K562 (cell line): ENCODE measurements at regions not wholly inside any gene's neighbourhood (a gene's known extent, or its start where the extent isn't known, plus 50 kb on each side); places are given as distances from the start of the nearest gene placed in this dataset.

Source experiments
- ATAC-seq: fragments of 200-7000 bp; cut with Tn5 transposase; 3 replicates; pipeline ENCODE4 v1.9.1; 2020; ENCODE audit warnings: moderate library complexity
- BruUV-seq: library from RNA; stranded (reverse); fragments of 400-500 nt; replicated peaks from 2 replicates; lab custom pipeline; 2021; lab: Mats Ljungman, UMichigan
- CTCF ChIA-PET: fragments of 300-600 bp; formaldehyde crosslinking; extraction: SDS; loops from one replicate; lab custom pipeline; 2021; ENCODE audit warnings: low intra/inter-chr PET ratio; lab: Yijun Ruan, JAX
- POLR2A ChIA-PET: fragments of 300-600, 350-650 bp; sonication (Branson Sonifier 250); formaldehyde crosslinking; extraction: SDS; loops from one replicate; lab custom pipeline; 2021; ENCODE audit warnings: antibody characterized with exemption, inconsistent platforms; lab: Yijun Ruan, JAX
- DNase-seq, 4 experiments: peaks; one replicate each; pipeline versions ENCODE4 v3.0.0 to v3.0.0-alpha.2; 2011 to 2018; ENCODE audit warnings: low spot score in 3 of 4, mixed read lengths in 3 of 4; ENCODE audit errors: extremely low read depth in 1 of 4
- FAIRE-seq: peaks from 2 replicates; lab custom pipeline; 2011; peaks lifted over from hg19 to GRCh38; lab: Jason Lieb, UNC
- H2AFZ ChIP-seq: 2 replicates; pipeline ENCODE4 v1.6.0; 2011; ENCODE audit warnings: low read depth, low read length, control low read depth, inconsistent platforms
- H3K27ac ChIP-seq: fragments of 200-600 bp; 3 replicates; pipeline ENCODE4 v1.8.0; 2011; ENCODE audit warnings: low read depth, mild to moderate bottlenecking, control low read depth, inconsistent platforms, low read length, moderate library complexity, mixed read lengths; ENCODE audit errors: extremely low read depth
- H3K27me3 ChIP-seq, 2 experiments: fragments of 300-600 bp in 1 of 2; 2 replicates in 1 of 2; 3 replicates in 1 of 2; pipeline versions ENCODE4 v1.6.0 to v1.8.0; 2011; ENCODE audit warnings: inconsistent platforms in 2 of 2, low read length in 2 of 2, mild to moderate bottlenecking in 1 of 2, mixed read lengths in 1 of 2, moderate library complexity in 1 of 2; ENCODE audit not compliant: control insufficient read depth in 2 of 2, insufficient read depth in 2 of 2
- H3K36me3 ChIP-seq: fragments of 300-600 bp; 3 replicates; pipeline ENCODE4 v1.8.0; 2011; ENCODE audit warnings: mild to moderate bottlenecking, low read length, inconsistent platforms; ENCODE audit not compliant: control insufficient read depth, insufficient read depth
- H3K4me1 ChIP-seq, 2 experiments: fragments of 200-600 bp in 1 of 2; replicated peaks in 1 of 2; 2 replicates in 1 of 2; 3 replicates in 1 of 2; pipeline versions ENCODE4 v1.5.1 to v1.8.0; 2011; ENCODE audit warnings: inconsistent platforms in 2 of 2, low read length in 2 of 2, mild to moderate bottlenecking in 1 of 2, mixed read lengths in 1 of 2, moderate library complexity in 1 of 2; ENCODE audit not compliant: control insufficient read depth in 2 of 2, insufficient read depth in 2 of 2
- H3K4me2 ChIP-seq: 2 replicates; pipeline ENCODE4 v1.6.1; 2011; ENCODE audit warnings: low read length, control low read depth, inconsistent platforms, mixed read lengths; ENCODE audit not compliant: insufficient read depth
- H3K4me3 ChIP-seq: fragments of 200-600 bp; sonication (generic), shearing (Covaris generic); 2 replicates; pipeline ENCODE4 v1.5.1; 2016; ENCODE audit warnings: control low read depth, inconsistent platforms
- H3K79me2 ChIP-seq: fragments of 200-600 bp; 3 replicates; pipeline ENCODE4 v1.8.0; 2011; ENCODE audit warnings: low read length, inconsistent platforms; ENCODE audit not compliant: control insufficient read depth, insufficient read depth
- H3K9ac ChIP-seq, 2 experiments: 2 replicates each; pipeline versions ENCODE4 v1.6.0 to v1.6.1; 2011; ENCODE audit warnings: low read depth in 2 of 2, low read length in 2 of 2, control low read depth in 1 of 2, inconsistent platforms in 1 of 2, mild to moderate bottlenecking in 1 of 2, mixed read lengths in 1 of 2; ENCODE audit not compliant: insufficient read depth in 1 of 2
- H3K9me1 ChIP-seq: one replicate; pipeline ENCODE4 v1.6.0; 2011; ENCODE audit warnings: inconsistent platforms, mild to moderate bottlenecking, low read length, moderate library complexity; ENCODE audit not compliant: control insufficient read depth, insufficient read depth
- H3K9me3 ChIP-seq: replicated peaks from 2 replicates; pipeline ENCODE4 v1.5.1; 2011; ENCODE audit warnings: low read depth, low read length, inconsistent platforms; ENCODE audit not compliant: control insufficient read depth, insufficient read depth
- H4K20me1 ChIP-seq: replicated peaks from 2 replicates; pipeline ENCODE4 v1.6.1; 2011; ENCODE audit warnings: low read length, inconsistent platforms, mixed read lengths; ENCODE audit not compliant: control insufficient read depth, insufficient read depth
- EHMT2 ChIP-seq: fragments of 450-650 bp; IDR thresholded peaks from 2 replicates; pipeline ENCODE4 v1.6.1; 2018; ENCODE audit warnings: antibody characterized with exemption
- HEY1 ChIP-seq: fragments of 250-450 bp; sonication (Bioruptor Pico); IDR thresholded peaks from 2 replicates; pipeline ENCODE4 v1.5.0; 2020; ENCODE audit warnings: mild to moderate bottlenecking, moderate library complexity, borderline replicate concordance
- HOXB6 ChIP-seq: fragments of 250-450 bp; sonication (Bioruptor Pico); IDR thresholded peaks from 2 replicates; pipeline ENCODE4 v1.5.1; 2022; ENCODE audit warnings: mild to moderate bottlenecking, borderline replicate concordance
- MIER1 ChIP-seq: fragments of 450-650 bp; IDR thresholded peaks from 2 replicates; pipeline ENCODE4 v1.6.1; 2016; ENCODE audit warnings: antibody characterized with exemption, mild to moderate bottlenecking, low read depth
- MTF1 ChIP-seq: fragments of 250-450 bp; sonication (Bioruptor Pico); IDR thresholded peaks from 2 replicates; pipeline ENCODE4 v1.9.0; 2021; ENCODE audit warnings: moderate library complexity, mild to moderate bottlenecking, inconsistent platforms, borderline replicate concordance
- POLR2G ChIP-seq: fragments of 200-400 bp; formaldehyde crosslinking; IDR thresholded peaks from 2 replicates; pipeline ENCODE4 v1.6.1; 2017; ENCODE audit warnings: low read depth, mild to moderate bottlenecking, antibody characterized with exemption, low read length, moderate library complexity
- RBM17 ChIP-seq: fragments of 200-400 bp; formaldehyde crosslinking; IDR thresholded peaks from 2 replicates; pipeline ENCODE4 v1.6.1; 2017; ENCODE audit warnings: low read depth, mild to moderate bottlenecking, low read length, borderline replicate concordance
- SETDB1 ChIP-seq: IDR thresholded peaks from one replicate; pipeline ENCODE4 v1.6.1; 2012; ENCODE audit warnings: low read length, control low read depth, inconsistent platforms
- TCF3 ChIP-seq: sonication (generic); formaldehyde crosslinking; IDR thresholded peaks from 2 replicates; pipeline ENCODE4 v1.4.0; 2020; ENCODE audit warnings: mild to moderate bottlenecking, missing genetic modification reagents
- TGIF2 ChIP-seq: sonication (generic); formaldehyde crosslinking; IDR thresholded peaks from 2 replicates; pipeline ENCODE4 v1.8.1; 2022; ENCODE audit warnings: mild to moderate bottlenecking, missing genetic modification reagents, moderate library complexity
- YBX1 ChIP-seq: fragments of 450-650 bp; IDR thresholded peaks from 2 replicates; pipeline ENCODE4 v1.7.1; 2016; ENCODE audit warnings: mild to moderate bottlenecking
- ZKSCAN1 ChIP-seq: fragments of 150-350 bp; IDR thresholded peaks from 2 replicates; pipeline ENCODE4 v1.6.1; 2016; ENCODE audit warnings: low read depth, low read length
- ZNF436 ChIP-seq: fragments of 250-450, 450-650 bp; sonication (Bioruptor Pico); formaldehyde crosslinking; IDR thresholded peaks from 2 replicates; pipeline ENCODE4 v1.7.0; 2020; ENCODE audit warnings: mild to moderate bottlenecking
- WGBS: fragments of 100-300 bp; shearing (Covaris generic); methylation state at CpG from one replicate; pipeline ENCODE4 v1.1.6; 2016; ENCODE audit warnings: low coverage, mixed read lengths; ENCODE audit not compliant: insufficient coverage; ENCODE audit errors: missing lambda C conversion rate; 5-methylcytosine and 5-hydroxymethylcytosine counted together
- in situ Hi-C: fragments of 300-500 bp; cut with MboI; formaldehyde crosslinking; loops from 4 replicates; pipeline ENCODE4 v1.15.0; 2018; ENCODE audit warnings: inconsistent platforms, mixed read lengths
- intact Hi-C: fragments of 100-400 bp; cut with micrococcal nuclease; formaldehyde crosslinking; loops from 2 replicates; pipeline ENCODE4 v1.14.2; 2022
- TF ChIP-seq, protein P1 (sequence below): sonication (generic); formaldehyde crosslinking; IDR thresholded peaks from 2 replicates; pipeline ENCODE4 v1.8.1; 2023; ENCODE audit warnings: mild to moderate bottlenecking, missing genetic modification reagents
- TF ChIP-seq, protein P2 (sequence below): sonication (generic); formaldehyde crosslinking; IDR thresholded peaks from 2 replicates; pipeline ENCODE4 v1.8.1; 2022; ENCODE audit warnings: missing genetic modification reagents
- TF ChIP-seq, protein P3 (sequence below): fragments of 250-450 bp; sonication (Bioruptor Pico); IDR thresholded peaks from 2 replicates; pipeline ENCODE4 v1.4.0; 2020; ENCODE audit warnings: mild to moderate bottlenecking
- TF ChIP-seq, protein P4 (sequence below): fragments of 450-650 bp; IDR thresholded peaks from 2 replicates; pipeline ENCODE4 v1.6.1; 2016; ENCODE audit warnings: low read depth, mild to moderate bottlenecking, moderate library complexity
- TF ChIP-seq, protein P5 (sequence below): sonication (generic); formaldehyde crosslinking; IDR thresholded peaks from 2 replicates; pipeline ENCODE4 v1.8.0; 2022; ENCODE audit warnings: mild to moderate bottlenecking, missing genetic modification reagents

DNA sequence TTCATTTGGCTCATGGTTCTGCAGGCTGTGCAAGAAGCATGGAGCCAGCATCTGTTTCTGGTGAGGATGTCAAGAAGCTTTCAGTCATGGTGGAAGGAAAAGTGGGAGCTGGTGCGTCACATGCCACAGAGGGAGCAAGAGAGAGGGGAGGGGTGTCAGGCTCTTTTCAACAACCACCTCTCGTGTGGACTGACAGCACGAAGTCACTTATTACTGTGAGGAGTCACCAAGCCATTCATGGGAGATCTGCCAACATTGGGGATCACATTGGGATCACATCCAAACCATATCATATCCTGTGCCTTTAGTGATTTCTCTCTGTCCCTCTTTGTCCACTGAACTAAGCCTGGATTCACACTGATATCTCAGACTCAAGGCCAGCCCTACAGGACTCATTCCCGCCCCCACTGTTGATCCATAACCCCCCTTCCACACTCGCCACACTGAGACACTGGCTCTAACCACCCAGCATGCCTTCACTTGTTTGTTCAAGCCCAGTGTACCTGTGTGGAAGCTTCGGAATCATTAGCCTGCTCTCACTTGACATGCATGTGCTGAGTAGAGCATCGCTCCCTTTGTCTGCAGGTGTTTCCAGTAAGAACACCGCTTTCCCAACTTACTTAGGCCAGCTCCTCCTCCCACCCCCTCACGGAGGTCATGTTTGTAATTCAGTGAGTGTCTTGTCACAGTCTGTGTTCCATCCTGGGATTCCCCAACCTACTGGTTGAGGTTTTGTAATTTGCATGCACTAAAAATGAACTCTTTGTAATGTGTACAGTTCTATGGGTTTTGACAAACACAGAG, 132.2 kb downstream of the KLF13 start:
- no peak overlapping the region for H3K4me3 ChIP-seq
- no peak for DNase-seq
- no peaks in the 10 kb centered on the region for H4K20me1 ChIP-seq
- peaks cover 7 to 29% of the 10 kb centered on the region in 2 experiments for H3K27me3 ChIP-seq
- intact Hi-C loops (no loop called here), in situ Hi-C loops (no loop called here)
- H3K79me2 ChIP-seq: no peaks in the 10 kb centered on the region
- 2% methylated on average over 9 of the region's 9 CpGs for WGBS
- no peak overlapping the region for H3K4me2 ChIP-seq
- H3K27ac ChIP-seq: no peak overlapping the region
- POLR2A ChIA-PET: interaction anchor here (0.5 kb wide), 1 partner anchor 148 kb away, joined by 3 read pairs; no protein-coding TSS in a partner anchor
- BruUV-seq: no TSS peak
- H3K9me1 ChIP-seq: no peaks in the 10 kb centered on the region
- no peak overlapping the region for H2AFZ ChIP-seq
- no peaks in the 10 kb centered on the region for H3K9me3 ChIP-seq
- no peaks in the 10 kb centered on the region for H3K4me1 ChIP-seq
- FAIRE-seq: no peak
- CTCF ChIA-PET: no interaction called here
- H3K9ac ChIP-seq: no peak overlapping the region
- no peak for ATAC-seq
- no peaks in the 10 kb centered on the region for H3K36me3 ChIP-seq
- TF ChIP-seq, protein P1, sequence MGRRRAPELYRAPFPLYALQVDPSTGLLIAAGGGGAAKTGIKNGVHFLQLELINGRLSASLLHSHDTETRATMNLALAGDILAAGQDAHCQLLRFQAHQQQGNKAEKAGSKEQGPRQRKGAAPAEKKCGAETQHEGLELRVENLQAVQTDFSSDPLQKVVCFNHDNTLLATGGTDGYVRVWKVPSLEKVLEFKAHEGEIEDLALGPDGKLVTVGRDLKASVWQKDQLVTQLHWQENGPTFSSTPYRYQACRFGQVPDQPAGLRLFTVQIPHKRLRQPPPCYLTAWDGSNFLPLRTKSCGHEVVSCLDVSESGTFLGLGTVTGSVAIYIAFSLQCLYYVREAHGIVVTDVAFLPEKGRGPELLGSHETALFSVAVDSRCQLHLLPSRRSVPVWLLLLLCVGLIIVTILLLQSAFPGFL (CRISPR knock-in tag): no peak
- TF ChIP-seq POLR2G (no peak), RBM17 (no peak), YBX1 (no peak), SETDB1 (no peak), EHMT2 (no peak), TGIF2 (CRISPR knock-in tag) (no peak), TCF3 (CRISPR knock-in tag) (no peak), MTF1 (no peak), ZNF436 (no peak), HOXB6 (CRISPR knock-in tag) (no peak), HEY1 (no peak), MIER1 (no peak), ZKSCAN1 (no peak)
- TF ChIP-seq, protein P2, sequence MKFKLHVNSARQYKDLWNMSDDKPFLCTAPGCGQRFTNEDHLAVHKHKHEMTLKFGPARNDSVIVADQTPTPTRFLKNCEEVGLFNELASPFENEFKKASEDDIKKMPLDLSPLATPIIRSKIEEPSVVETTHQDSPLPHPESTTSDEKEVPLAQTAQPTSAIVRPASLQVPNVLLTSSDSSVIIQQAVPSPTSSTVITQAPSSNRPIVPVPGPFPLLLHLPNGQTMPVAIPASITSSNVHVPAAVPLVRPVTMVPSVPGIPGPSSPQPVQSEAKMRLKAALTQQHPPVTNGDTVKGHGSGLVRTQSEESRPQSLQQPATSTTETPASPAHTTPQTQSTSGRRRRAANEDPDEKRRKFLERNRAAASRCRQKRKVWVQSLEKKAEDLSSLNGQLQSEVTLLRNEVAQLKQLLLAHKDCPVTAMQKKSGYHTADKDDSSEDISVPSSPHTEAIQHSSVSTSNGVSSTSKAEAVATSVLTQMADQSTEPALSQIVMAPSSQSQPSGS: no peak
- TF ChIP-seq, protein P3, sequence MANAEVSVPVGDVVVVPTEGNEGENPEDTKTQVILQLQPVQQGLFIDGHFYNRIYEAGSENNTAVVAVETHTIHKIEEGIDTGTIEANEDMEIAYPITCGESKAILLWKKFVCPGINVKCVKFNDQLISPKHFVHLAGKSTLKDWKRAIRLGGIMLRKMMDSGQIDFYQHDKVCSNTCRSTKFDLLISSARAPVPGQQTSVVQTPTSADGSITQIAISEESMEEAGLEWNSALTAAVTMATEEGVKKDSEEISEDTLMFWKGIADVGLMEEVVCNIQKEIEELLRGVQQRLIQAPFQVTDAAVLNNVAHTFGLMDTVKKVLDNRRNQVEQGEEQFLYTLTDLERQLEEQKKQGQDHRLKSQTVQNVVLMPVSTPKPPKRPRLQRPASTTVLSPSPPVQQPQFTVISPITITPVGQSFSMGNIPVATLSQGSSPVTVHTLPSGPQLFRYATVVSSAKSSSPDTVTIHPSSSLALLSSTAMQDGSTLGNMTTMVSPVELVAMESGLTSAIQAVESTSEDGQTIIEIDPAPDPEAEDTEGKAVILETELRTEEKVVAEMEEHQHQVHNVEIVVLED (CRISPR knock-in tag): no peak
- TF ChIP-seq, protein P4, sequence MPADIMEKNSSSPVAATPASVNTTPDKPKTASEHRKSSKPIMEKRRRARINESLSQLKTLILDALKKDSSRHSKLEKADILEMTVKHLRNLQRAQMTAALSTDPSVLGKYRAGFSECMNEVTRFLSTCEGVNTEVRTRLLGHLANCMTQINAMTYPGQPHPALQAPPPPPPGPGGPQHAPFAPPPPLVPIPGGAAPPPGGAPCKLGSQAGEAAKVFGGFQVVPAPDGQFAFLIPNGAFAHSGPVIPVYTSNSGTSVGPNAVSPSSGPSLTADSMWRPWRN: no peak
- TF ChIP-seq, protein P5, sequence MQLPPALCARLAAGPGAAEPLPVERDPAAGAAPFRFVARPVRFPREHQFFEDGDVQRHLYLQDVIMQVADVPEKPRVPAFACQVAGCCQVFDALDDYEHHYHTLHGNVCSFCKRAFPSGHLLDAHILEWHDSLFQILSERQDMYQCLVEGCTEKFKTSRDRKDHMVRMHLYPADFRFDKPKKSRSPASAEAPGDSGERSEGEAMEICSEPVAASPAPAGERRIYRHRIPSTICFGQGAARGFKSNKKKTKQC (CRISPR knock-in tag): no peak
